Calu3 (cell line): ENCODE measurements at regions not wholly inside any gene's neighbourhood (a gene's known extent, or its start where the extent isn't known, plus 50 kb on each side); places are given as distances from the start of the nearest gene placed in this dataset.

Experiments used
- BruUV-seq: library from RNA; stranded (reverse); fragments of 400-500 nt; replicated peaks from 2 replicates; lab custom pipeline; 2021; lab: Mats Ljungman, UMichigan
- CTCF ChIA-PET: fragments of 300-600 bp; sonication (Branson Sonifier 250); formaldehyde crosslinking; loops from one replicate; lab custom pipeline; 2022; ENCODE audit warnings: antibody characterized with exemption; lab: Charles Lee
- DNase-seq: peaks from one replicate; pipeline ENCODE4 v3.0.0; 2022
- H3K27ac Mint-ChIP-seq: one replicate; pipeline ENCODE4 v1.8.0; 2022; ENCODE audit warnings: mixed read lengths; ENCODE audit not compliant: unreplicated experiment
- H3K27me3 Mint-ChIP-seq: one replicate; pipeline ENCODE4 v1.8.0; 2022; ENCODE audit warnings: mixed read lengths; ENCODE audit not compliant: unreplicated experiment
- H3K36me3 Mint-ChIP-seq: one replicate; pipeline ENCODE4 v1.8.0; 2022; ENCODE audit warnings: mild to moderate bottlenecking, moderate library complexity, mixed read lengths; ENCODE audit not compliant: insufficient read depth, unreplicated experiment
- H3K4me1 Mint-ChIP-seq: one replicate; pipeline ENCODE4 v1.8.0; 2022; ENCODE audit warnings: mild to moderate bottlenecking, low read depth, mixed read lengths; ENCODE audit not compliant: unreplicated experiment
- H3K4me3 Mint-ChIP-seq: one replicate; pipeline ENCODE4 v1.8.0; 2022; ENCODE audit warnings: mild to moderate bottlenecking, low read depth, moderate library complexity, mixed read lengths; ENCODE audit not compliant: unreplicated experiment
- H3K9me3 Mint-ChIP-seq: one replicate; pipeline ENCODE4 v1.8.0; 2022; ENCODE audit warnings: low read depth, mixed read lengths; ENCODE audit not compliant: unreplicated experiment
- CTCF ChIP-seq: fragments of 200-600 bp; IDR thresholded peaks from one replicate; pipeline ENCODE4 v1.8.0; 2022; ENCODE audit warnings: antibody characterized with exemption; ENCODE audit not compliant: unreplicated experiment
- intact Hi-C: fragments of 100-400 bp; cut with micrococcal nuclease; formaldehyde crosslinking; loops from one replicate; pipeline ENCODE4 v1.10.0; 2022; ENCODE audit not compliant: unreplicated experiment

- no peak for DNase-seq
- no peaks in the 10 kb centered on the region for H3K36me3 Mint-ChIP-seq
- no peaks in the 10 kb centered on the region for H3K27me3 Mint-ChIP-seq
- no peak for TF ChIP-seq CTCF
- BruUV-seq, result no TSS peak
- no peaks in the 10 kb centered on the region for H3K9me3 Mint-ChIP-seq
- intact Hi-C loops, result no loop called here
- H3K27ac Mint-ChIP-seq, result no peak overlapping the region
- no peak overlapping the region for H3K4me3 Mint-ChIP-seq
- CTCF ChIA-PET, result no interaction called here
- H3K4me1 Mint-ChIP-seq, result peaks cover 10% of the 10 kb centered on the region
Measured at GRCh38 chr13:106115081-106115480, 420.4 kb downstream of the EFNB2 start.

GRCh38 chr13:106113796-106114195, 421.7 kb downstream of the EFNB2 start:
- intact Hi-C loops, result no loop called here
- Mint-ChIP-seq H3K27ac (no peak overlapping the region), H3K27me3 (no peaks in the 10 kb centered on the region), H3K36me3 (no peaks in the 10 kb centered on the region), H3K9me3 (no peaks in the 10 kb centered on the region), H3K4me3 (no peak overlapping the region), H3K4me1 (peaks cover under 1% of the 10 kb centered on the region)
- TF ChIP-seq CTCF, result no peak
- CTCF ChIA-PET, result no interaction called here
- BruUV-seq, result no TSS peak
- no peak for DNase-seq

GRCh38 chr13:106112191-106112590, 423.3 kb downstream of the EFNB2 start:
- DNase-seq, result no peak
- no peak overlapping the region for H3K27ac Mint-ChIP-seq
- no peak overlapping the region for H3K4me3 Mint-ChIP-seq
- no peaks in the 10 kb centered on the region for H3K36me3 Mint-ChIP-seq
- no peaks in the 10 kb centered on the region for H3K4me1 Mint-ChIP-seq
- H3K9me3 Mint-ChIP-seq, result no peaks in the 10 kb centered on the region
- CTCF ChIA-PET, result no interaction called here
- intact Hi-C loops, result no loop called here
- H3K27me3 Mint-ChIP-seq, result no peaks in the 10 kb centered on the region
- BruUV-seq, result no TSS peak
- TF ChIP-seq CTCF, result no peak

GRCh38 chr13:106110241-106110855, 425.1 kb downstream of the EFNB2 start:
- Mint-ChIP-seq H3K4me3 (no peak overlapping the region), H3K27me3 (no peaks in the 10 kb centered on the region), H3K9me3 (no peaks in the 10 kb centered on the region), H3K4me1 (no peaks in the 10 kb centered on the region), H3K27ac (no peak overlapping the region), H3K36me3 (no peaks in the 10 kb centered on the region)
- intact Hi-C loops, result no loop called here
- CTCF ChIA-PET, result no interaction called here
- no peak for TF ChIP-seq CTCF
- no TSS peak for BruUV-seq
- no peak for DNase-seq
